ENCODE measurements at regions not wholly inside any gene's neighbourhood (a gene's known extent, or its start where the extent isn't known, plus 50 kb on each side); places are given as distances from the start of the nearest gene placed in this dataset.

DNA sequence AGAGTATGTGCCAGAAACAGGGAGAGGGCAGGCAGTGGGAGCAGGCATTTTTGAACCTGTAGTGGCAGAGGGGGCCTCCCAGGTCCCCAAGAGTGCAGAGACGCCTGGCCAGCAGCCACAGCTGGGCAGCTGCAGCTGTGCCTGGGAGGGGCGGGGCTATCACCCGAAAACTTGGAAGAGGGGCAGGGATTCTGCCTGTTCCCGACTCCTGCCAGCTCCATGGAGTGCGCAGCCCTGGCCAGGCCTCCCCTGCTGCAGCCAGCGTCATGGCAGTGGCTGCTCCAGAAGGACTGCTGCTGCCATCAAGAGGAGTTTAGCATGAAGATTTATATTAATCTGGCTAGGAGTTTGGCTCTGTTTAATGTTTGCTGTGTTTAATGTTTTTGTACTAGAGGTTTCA lies 532.1 kb upstream of the PITX2 start:
- TF ChIP-seq POLR2AphosphoS5 (IDR thresholded peaks at IDR 0.05; ENCODE audit: borderline replicate concordance, low read depth, low read length) (no peak), FOXP2 (optimal IDR thresholded peaks at IDR 0.05; ENCODE audit: control extremely low read depth, extremely low read length, insufficient read depth) (no peak)

Data from SK-N-MC (cell line).